Tibial artery (tissue), 4 donors: ENCODE measurements at regions not wholly inside any gene's neighbourhood (a gene's known extent, or its start where the extent isn't known, plus 50 kb on each side); places are given as distances from the start of the nearest gene placed in this dataset.
A peak's percentile ranks its signal among the peaks of the same experiment; 100 is the strongest.

Experiments used
- DNase-seq, 2 donors: peaks; one replicate each; pipeline ENCODE4 v3.0.0-alpha.2; 2019
- H3K27ac ChIP-seq, 2 donors: fragments of 200-600 bp; sonication (generic) in 1 of 2; 1 replicate in 1 of 2; 2 replicates in 1 of 2; pipeline ENCODE4 v1.5.1; 2018 to 2019; ENCODE audit warnings: mild to moderate bottlenecking in 1 of 2
- H3K27me3 ChIP-seq, 2 donors: fragments of 200-600 bp; sonication (generic) in 1 of 2; one replicate each; pipeline versions ENCODE4 v1.5.1 to v1.6.0; 2016 to 2019
- H3K36me3 ChIP-seq, 3 donors: fragments of 200-600 bp; sonication (generic) in 2 of 3; one replicate each; pipeline ENCODE4 v1.5.1; 2016 to 2019; ENCODE audit warnings: mild to moderate bottlenecking in 2 of 3
- H3K4me1 ChIP-seq, 4 donors: fragments of 200-600 bp; sonication (generic) in 2 of 4; 1 replicate in 3 of 4; 2 replicates in 1 of 4; pipeline ENCODE4 v1.5.1; 2016 to 2019
- H3K4me3 ChIP-seq, 2 donors: fragments of 200-600 bp; sonication (generic) in 1 of 2; 1 replicate in 1 of 2; 2 replicates in 1 of 2; pipeline ENCODE4 v1.5.1; 2018 to 2019; ENCODE audit warnings: mild to moderate bottlenecking in 2 of 2
- H3K9me3 ChIP-seq, 3 donors: fragments of 200-600 bp; sonication (generic) in 1 of 3; one replicate each; pipeline ENCODE4 v1.5.1; 2016 to 2019
- intact Hi-C: fragments of 100-400 bp; cut with DNase I; formaldehyde crosslinking; loops from one replicate; pipeline ENCODE4 v1.15.0; 2023; ENCODE audit warnings: low total_unique reads
- TF ChIP-seq, protein P1 (sequence below), 2 experiments: fragments of 200-600 bp in 1 of 2; fragments of 450-650 bp in 1 of 2; IDR thresholded peaks; one replicate each; pipeline ENCODE4 v1.5.1; 2017 to 2019; ENCODE audit warnings: antibody characterized with exemption in 2 of 2, mild to moderate bottlenecking in 1 of 2, moderate library complexity in 1 of 2

DNA sequence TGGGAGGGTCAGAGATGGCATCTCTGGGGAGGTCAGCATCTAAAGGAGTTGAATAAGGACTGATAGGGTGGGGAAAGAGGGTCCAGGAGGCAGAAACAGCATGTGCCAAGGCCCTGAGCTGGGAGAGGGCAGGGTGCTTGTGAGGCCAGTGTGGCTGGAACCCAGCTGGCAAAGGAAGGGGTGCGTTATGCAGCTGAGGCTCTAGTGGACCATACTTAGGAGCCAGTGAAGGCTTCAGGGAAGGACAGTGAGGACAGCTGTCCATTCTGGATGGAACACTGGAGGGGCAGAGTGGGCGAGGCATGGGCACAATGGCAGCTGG lies 57.1 kb upstream of the RPL11 start:
- Histone ChIP-seq H3K36me3 (no peaks in the 10 kb centered on the region), H3K4me1 (peaks cover 0 to 23% (median 3%) of the 10 kb centered on the region in 4 donors), H3K27ac (peak overlapping the region; percentile 88 to 92), H3K27me3 (no peaks in the 10 kb centered on the region), H3K9me3 (no peaks in the 10 kb centered on the region), H3K4me3 (no peak overlapping the region)
- intact Hi-C loops: no loop called here
- TF ChIP-seq, protein P1, sequence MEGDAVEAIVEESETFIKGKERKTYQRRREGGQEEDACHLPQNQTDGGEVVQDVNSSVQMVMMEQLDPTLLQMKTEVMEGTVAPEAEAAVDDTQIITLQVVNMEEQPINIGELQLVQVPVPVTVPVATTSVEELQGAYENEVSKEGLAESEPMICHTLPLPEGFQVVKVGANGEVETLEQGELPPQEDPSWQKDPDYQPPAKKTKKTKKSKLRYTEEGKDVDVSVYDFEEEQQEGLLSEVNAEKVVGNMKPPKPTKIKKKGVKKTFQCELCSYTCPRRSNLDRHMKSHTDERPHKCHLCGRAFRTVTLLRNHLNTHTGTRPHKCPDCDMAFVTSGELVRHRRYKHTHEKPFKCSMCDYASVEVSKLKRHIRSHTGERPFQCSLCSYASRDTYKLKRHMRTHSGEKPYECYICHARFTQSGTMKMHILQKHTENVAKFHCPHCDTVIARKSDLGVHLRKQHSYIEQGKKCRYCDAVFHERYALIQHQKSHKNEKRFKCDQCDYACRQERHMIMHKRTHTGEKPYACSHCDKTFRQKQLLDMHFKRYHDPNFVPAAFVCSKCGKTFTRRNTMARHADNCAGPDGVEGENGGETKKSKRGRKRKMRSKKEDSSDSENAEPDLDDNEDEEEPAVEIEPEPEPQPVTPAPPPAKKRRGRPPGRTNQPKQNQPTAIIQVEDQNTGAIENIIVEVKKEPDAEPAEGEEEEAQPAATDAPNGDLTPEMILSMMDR (IDR thresholded peaks at IDR 0.05): no peak
- no peak for DNase-seq

DNA sequence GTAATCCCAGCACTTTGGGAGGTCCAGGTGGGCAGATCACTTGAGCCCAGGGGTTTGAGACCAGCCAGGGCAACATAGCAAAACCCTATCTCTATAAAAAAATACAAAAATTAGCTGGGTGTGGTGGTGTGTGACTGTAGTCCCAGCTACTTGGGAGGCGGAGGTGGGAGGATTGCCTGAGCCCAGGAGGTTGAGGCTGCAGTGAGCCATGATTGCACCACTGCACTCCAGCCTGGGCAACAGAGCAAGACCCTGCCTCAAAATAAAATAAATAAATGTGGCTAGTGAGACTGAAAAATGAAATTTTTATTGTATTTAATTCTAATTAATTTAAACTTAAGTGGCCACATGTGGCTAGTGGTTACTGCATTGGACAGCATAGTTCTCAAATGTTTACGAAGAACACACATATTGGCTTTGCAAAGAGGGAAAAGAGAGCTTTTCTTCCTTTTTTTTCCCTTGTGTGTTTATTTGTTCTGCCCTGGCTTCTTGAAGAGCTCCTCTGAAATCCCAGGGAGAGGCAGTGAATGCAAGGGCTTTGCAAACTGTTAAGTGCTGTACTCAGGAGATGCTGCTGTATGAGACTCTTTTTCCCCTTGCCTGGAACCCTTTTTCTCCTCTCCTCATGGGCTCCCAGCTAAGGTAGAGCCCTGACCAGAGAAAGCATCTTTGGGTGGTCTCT lies 59.0 kb upstream of the RPL11 start:
- H3K36me3 ChIP-seq: no peaks in the 10 kb centered on the region
- TF ChIP-seq, protein P1 (IDR thresholded peaks at IDR 0.05): no peak
- H3K9me3 ChIP-seq: no peaks in the 10 kb centered on the region
- H3K27ac ChIP-seq: no peak overlapping the region
- H3K27me3 ChIP-seq: no peaks in the 10 kb centered on the region
- peaks cover 0 to 23% (median 3%) of the 10 kb centered on the region in 4 donors for H3K4me1 ChIP-seq
- DNase-seq: no peak
- no peak overlapping the region for H3K4me3 ChIP-seq
- intact Hi-C loops: no loop called here

DNA sequence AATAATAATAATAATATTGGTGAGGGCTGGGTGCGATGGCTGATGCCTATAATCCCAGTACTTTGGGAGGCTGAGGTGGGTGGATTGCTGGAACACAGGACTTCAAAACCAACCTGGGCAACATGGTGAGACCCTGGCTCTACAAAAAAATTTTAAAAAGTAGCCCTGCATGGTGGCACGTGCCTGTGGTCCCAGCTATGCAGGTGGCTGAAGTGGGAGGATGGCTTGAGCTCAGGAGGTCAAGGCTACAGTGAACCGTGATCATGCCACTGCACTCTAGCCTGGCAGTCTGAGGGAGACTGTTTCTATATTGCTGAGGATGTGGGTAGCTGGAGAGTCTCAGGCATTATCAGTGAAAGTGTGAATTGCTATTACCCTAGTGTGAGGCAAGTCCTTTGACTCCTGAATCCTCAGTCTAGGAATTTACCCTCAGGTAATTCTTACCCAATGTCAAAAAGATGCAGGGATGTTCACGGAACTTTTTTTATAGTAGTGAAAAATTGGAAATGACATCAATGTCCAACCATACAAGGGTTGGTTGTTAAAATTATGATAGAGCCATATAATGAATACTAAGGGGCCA lies 61.8 kb upstream of the RPL11 start:
- Histone ChIP-seq H3K27ac (no peak overlapping the region), H3K4me1 (peaks cover 0 to 7% (median 3%) of the 10 kb centered on the region in 4 donors), H3K27me3 (no peaks in the 10 kb centered on the region), H3K9me3 (no peaks in the 10 kb centered on the region), H3K4me3 (no peak overlapping the region), H3K36me3 (no peaks in the 10 kb centered on the region)
- TF ChIP-seq, protein P1 (IDR thresholded peaks at IDR 0.05): no peak
- intact Hi-C loops: no loop called here
- no peak for DNase-seq

DNA sequence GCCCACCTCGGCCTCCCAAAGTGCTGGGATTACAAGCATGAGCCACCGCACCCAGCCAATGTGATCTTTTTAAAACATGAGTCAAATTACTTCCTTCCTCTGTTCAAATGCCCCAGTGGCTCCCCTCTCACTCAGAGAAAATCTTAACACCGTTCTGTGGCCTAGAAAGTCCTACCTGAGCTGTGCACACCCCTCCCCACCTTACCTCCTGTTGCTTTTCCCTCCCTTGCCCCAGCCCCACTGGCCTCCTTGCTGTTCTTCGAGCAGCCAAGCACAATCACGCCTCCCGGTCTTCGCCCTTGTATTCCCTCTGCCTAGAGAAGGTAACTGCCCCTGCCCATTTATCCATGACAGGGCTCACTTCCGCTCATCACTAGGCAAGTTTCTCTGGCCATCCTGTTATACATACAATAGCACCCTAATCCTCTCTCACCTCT lies 62.6 kb upstream of the RPL11 start:
- Histone ChIP-seq H3K9me3 (no peaks in the 10 kb centered on the region), H3K27me3 (no peaks in the 10 kb centered on the region), H3K4me3 (no peak overlapping the region), H3K27ac (no peak overlapping the region), H3K36me3 (no peaks in the 10 kb centered on the region), H3K4me1 (no peaks in the 10 kb centered on the region)
- intact Hi-C loops: no loop called here
- no peak for DNase-seq
- TF ChIP-seq, protein P1 (IDR thresholded peaks at IDR 0.05): no peak

DNA sequence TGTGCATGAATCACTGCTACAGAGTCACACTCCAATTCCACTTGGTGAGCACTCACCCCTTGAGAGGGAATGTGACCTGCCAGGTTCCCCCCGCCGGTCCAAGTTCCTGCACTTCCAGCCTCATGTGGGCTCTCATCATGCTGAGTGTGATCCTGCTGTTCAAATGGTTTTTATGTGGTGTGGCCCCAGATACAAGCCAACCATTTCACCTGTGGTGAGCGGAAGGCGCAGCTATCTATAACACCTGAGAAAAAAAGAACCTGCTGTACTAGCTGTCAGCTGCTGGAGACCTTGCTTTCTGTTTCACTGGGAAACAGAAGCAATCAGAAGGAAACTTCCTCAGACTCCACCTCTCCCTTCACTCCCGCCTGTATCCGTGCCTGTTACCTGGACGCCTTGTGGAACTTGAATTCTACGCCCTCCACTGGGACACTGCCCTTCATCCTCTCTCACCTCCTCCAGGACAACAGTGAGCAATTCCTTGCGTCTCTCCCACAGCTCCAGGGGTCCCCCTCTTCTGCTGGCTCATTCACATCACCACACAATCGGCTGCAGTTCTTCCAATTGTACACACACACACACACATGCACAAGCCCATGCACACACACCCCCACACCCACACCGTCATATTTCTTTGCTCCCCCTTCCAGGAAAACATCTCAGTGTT lies 64.4 kb upstream of the RPL11 start:
- intact Hi-C loops: no loop called here
- H3K9me3 ChIP-seq: no peaks in the 10 kb centered on the region
- H3K4me1 ChIP-seq: no peaks in the 10 kb centered on the region
- no peak overlapping the region for H3K4me3 ChIP-seq
- no peaks in the 10 kb centered on the region for H3K27me3 ChIP-seq
- H3K36me3 ChIP-seq: no peaks in the 10 kb centered on the region
- no peak for DNase-seq
- no peak overlapping the region for H3K27ac ChIP-seq
- TF ChIP-seq, protein P1 (IDR thresholded peaks at IDR 0.05): no peak
